ENCODE measurements at regions not wholly inside any gene's neighbourhood (a gene's known extent, or its start where the extent isn't known, plus 50 kb on each side); places are given as distances from the start of the nearest gene placed in this dataset.
A peak's percentile ranks its signal among the peaks of the same experiment; 100 is the strongest.

- TF ChIP-seq ZC3H10 (CRISPR knock-in tag; IDR thresholded peaks at IDR 0.05) (peak; percentile 18; the same call in 1 of the 2 replicates), ISL1 (CRISPR knock-in tag; IDR thresholded peaks at IDR 0.05) (peak; percentile 35), ZFP30 (CRISPR knock-in tag; IDR thresholded peaks at IDR 0.05) (no peak)
- ATAC-seq, result no peak
Observed at GRCh38 chr2:146229508-146230155, 1615.2 kb upstream of the ACVR2A start.

GRCh38 chr2:146228466-146229058 is 1616.3 kb upstream of the ACVR2A start:
- TF ChIP-seq CSDC2 (CRISPR knock-in tag; IDR thresholded peaks at IDR 0.05) (no peak), POU6F1 (CRISPR knock-in tag; IDR thresholded peaks at IDR 0.05; ENCODE audit: borderline replicate concordance, low read depth) (no peak), TCF4 (CRISPR knock-in tag; IDR thresholded peaks at IDR 0.05; ENCODE audit: borderline replicate concordance) (no peak), CREB5 (CRISPR knock-in tag; IDR thresholded peaks at IDR 0.05; ENCODE audit: low read depth) (no peak), TSHZ2 (CRISPR knock-in tag; IDR thresholded peaks at IDR 0.05) (no peak), OSR1 (CRISPR knock-in tag; IDR thresholded peaks at IDR 0.05) (no peak), PPARA (CRISPR knock-in tag; IDR thresholded peaks at IDR 0.05; ENCODE audit: borderline replicate concordance) (no peak), RARB (CRISPR knock-in tag; IDR thresholded peaks at IDR 0.05) (no peak), CSRNP3 (CRISPR knock-in tag; IDR thresholded peaks at IDR 0.05) (no peak), PATZ1 (CRISPR knock-in tag; IDR thresholded peaks at IDR 0.05; ENCODE audit: borderline replicate concordance) (no peak), ISL1 (CRISPR knock-in tag; IDR thresholded peaks at IDR 0.05) (no peak), ZFP30 (CRISPR knock-in tag; IDR thresholded peaks at IDR 0.05) (no peak), GLIS3 (CRISPR knock-in tag; IDR thresholded peaks at IDR 0.05) (no peak), ZFP3 (CRISPR knock-in tag; IDR thresholded peaks at IDR 0.05) (no peak), ZNF70 (CRISPR knock-in tag; IDR thresholded peaks at IDR 0.05) (no peak), TOX (CRISPR knock-in tag; IDR thresholded peaks at IDR 0.05; ENCODE audit: borderline replicate concordance) (no peak), ZNF565 (CRISPR knock-in tag; conservative IDR thresholded peaks at IDR 0.05; ENCODE audit: low read depth) (no peak), ARNTL (CRISPR knock-in tag; IDR thresholded peaks at IDR 0.05; ENCODE audit: borderline replicate concordance, low read depth) (no peak)
- ATAC-seq, result no peak

GRCh38 chr2:146228020-146228393 is 1616.8 kb upstream of the ACVR2A start:
- no peak for ATAC-seq
- no peak for TF ChIP-seq GLIS3 (CRISPR knock-in tag; IDR thresholded peaks at IDR 0.05)
- TF ChIP-seq RARB (CRISPR knock-in tag; IDR thresholded peaks at IDR 0.05), result no peak
- TF ChIP-seq ZNF8 (CRISPR knock-in tag; IDR thresholded peaks at IDR 0.05), result no peak
- no peak for TF ChIP-seq OSR1 (CRISPR knock-in tag; IDR thresholded peaks at IDR 0.05)
- no peak for TF ChIP-seq CREB5 (CRISPR knock-in tag; IDR thresholded peaks at IDR 0.05; ENCODE audit: low read depth)
- TF ChIP-seq PATZ1 (CRISPR knock-in tag; IDR thresholded peaks at IDR 0.05; ENCODE audit: borderline replicate concordance), result no peak
- TF ChIP-seq ESRRG (CRISPR knock-in tag; IDR thresholded peaks at IDR 0.05), result no peak
- no peak for TF ChIP-seq ZNF70 (CRISPR knock-in tag; IDR thresholded peaks at IDR 0.05)
- no peak for TF ChIP-seq ARNTL (CRISPR knock-in tag; IDR thresholded peaks at IDR 0.05; ENCODE audit: borderline replicate concordance, low read depth)
- no peak for TF ChIP-seq POU6F1 (CRISPR knock-in tag; IDR thresholded peaks at IDR 0.05; ENCODE audit: borderline replicate concordance, low read depth)
